GM23338 (cell line): ENCODE measurements at regions not wholly inside any gene's neighbourhood (a gene's known extent, or its start where the extent isn't known, plus 50 kb on each side); places are given as distances from the start of the nearest gene placed in this dataset.

Source experiments
- CREB1 ChIP-seq: fragments of 250-450 bp; sonication (Bioruptor Pico); IDR thresholded peaks from 2 replicates; pipeline ENCODE4 v1.5.0; 2020; ENCODE audit warnings: low read depth, mild to moderate bottlenecking, moderate library complexity
- CTCF ChIP-seq, 2 experiments: fragments of 200-600 bp in 1 of 2; sonication (generic) in 1 of 2; conservative IDR thresholded peaks; 2 replicates each; pipeline versions ENCODE4 v1.5.1 to v1.6.1; 2016 to 2017; ENCODE audit warnings: antibody characterized with exemption in 2 of 2, low read depth in 2 of 2, mild to moderate bottlenecking in 2 of 2, moderate library complexity in 1 of 2
- ETS1 ChIP-seq: IDR thresholded peaks from 2 replicates; pipeline ENCODE4 v1.6.1; 2016; ENCODE audit warnings: antibody characterized with exemption
- EZH2 ChIP-seq: fragments of 200-600 bp; sonication (generic); IDR thresholded peaks from one replicate; pipeline ENCODE4 v1.8.0; 2017; ENCODE audit warnings: antibody characterized with exemption, mild to moderate bottlenecking, low read depth; ENCODE audit not compliant: unreplicated experiment
- EZH2phosphoT487 ChIP-seq: fragments of 200-600 bp; sonication (generic); IDR thresholded peaks from one replicate; pipeline ENCODE4 v1.8.1; 2018; ENCODE audit warnings: antibody characterized with exemption; ENCODE audit not compliant: unreplicated experiment
- JUNB ChIP-seq: IDR thresholded peaks from one replicate; pipeline ENCODE4 v1.6.1; 2016; ENCODE audit warnings: antibody characterized with exemption; ENCODE audit not compliant: unreplicated experiment
- POLR2AphosphoS5 ChIP-seq: IDR thresholded peaks from 2 replicates; pipeline ENCODE4 v1.6.1; 2016; ENCODE audit warnings: antibody characterized with exemption, low read depth
- REST ChIP-seq: IDR thresholded peaks from one replicate; pipeline ENCODE4 v1.6.1; 2018; ENCODE audit warnings: antibody characterized with exemption; ENCODE audit not compliant: unreplicated experiment
- ZNF114 ChIP-seq: fragments of 250-450 bp; sonication (Bioruptor Pico); IDR thresholded peaks from 2 replicates; pipeline ENCODE4 v1.5.0; 2020; ENCODE audit warnings: mild to moderate bottlenecking, moderate library complexity
- ZNF331 ChIP-seq: fragments of 250-450 bp; sonication (Bioruptor Pico); IDR thresholded peaks from 2 replicates; pipeline ENCODE4 v1.5.0; 2020; ENCODE audit warnings: low read depth, mild to moderate bottlenecking, moderate library complexity

- TF ChIP-seq CTCF (conservative IDR thresholded peaks at IDR 0.05; ENCODE audit: low read depth in 2 of 2) (no peak), EZH2phosphoT487 (no peak), POLR2AphosphoS5 (no peak), REST (no peak), EZH2 (no peak), CREB1 (CRISPR knock-in tag) (no peak), JUNB (no peak), ZNF331 (CRISPR knock-in tag) (no peak), ETS1 (no peak), ZNF114 (CRISPR knock-in tag) (no peak)
Observed at GRCh38 chr3:99351122-99351521, 287.3 kb upstream of the COL8A1 start.
